ENCODE measurements at regions not wholly inside any gene's neighbourhood (a gene's known extent, or its start where the extent isn't known, plus 50 kb on each side); places are given as distances from the start of the nearest gene placed in this dataset.
"Not testable (repeated sequence)": the region's sequence is repeated elsewhere in the genome, so short reads cannot be mapped to it uniquely, and the experiment has no call there.

GRCh38 chr17:77610972-77611521, 347.5 kb upstream of the TNRC6C start:
- no peak for DNase-seq

GRCh38 chr17:77611791-77612502, 346.6 kb upstream of the TNRC6C start:
- no peak for DNase-seq

GRCh38 chr17:77613218-77613617, 345.3 kb upstream of the TNRC6C start:
- DNase-seq = no peak

- no peak for DNase-seq
These were observed 344.9 kb upstream of the TNRC6C start for GRCh38 chr17:77613627-77614026.

GRCh38 chr17:77615703-77616253, 342.7 kb upstream of the TNRC6C start:
- no peak for DNase-seq

- no peak for DNase-seq
These were observed 342.2 kb upstream of the TNRC6C start for GRCh38 chr17:77616254-77616731.

- no peak for DNase-seq
These were observed 341.0 kb upstream of the TNRC6C start for GRCh38 chr17:77617516-77617915.

GRCh38 chr17:77618173-77618572, 340.3 kb upstream of the TNRC6C start:
- no peak for DNase-seq

GRCh38 chr17:77618731-77619130, 339.8 kb upstream of the TNRC6C start:
- DNase-seq = no peak

- no peak for DNase-seq
These were observed 339.2 kb upstream of the TNRC6C start for GRCh38 chr17:77619326-77619725.

GRCh38 chr17:77619851-77620250, 338.7 kb upstream of the TNRC6C start:
- no peak for DNase-seq

- DNase-seq = no peak
These were observed 338.2 kb upstream of the TNRC6C start for GRCh38 chr17:77620282-77620681.

- not testable (repeated sequence) for DNase-seq
These were observed 336.4 kb upstream of the TNRC6C start for GRCh38 chr17:77622084-77622483.

GRCh38 chr17:77622647-77623046, 335.9 kb upstream of the TNRC6C start:
- no peak for DNase-seq

- not testable (repeated sequence) for DNase-seq
These were observed 335.2 kb upstream of the TNRC6C start for GRCh38 chr17:77623321-77623720.

GRCh38 chr17:77628035-77628434, 330.5 kb upstream of the TNRC6C start:
- no peak for DNase-seq

- DNase-seq = not testable (repeated sequence)
These were observed 329.2 kb upstream of the TNRC6C start for GRCh38 chr17:77629284-77629683.

- DNase-seq = no peak
These were observed 327.2 kb upstream of the TNRC6C start for GRCh38 chr17:77631307-77631706.

- no peak for DNase-seq
These were observed 325.9 kb upstream of the TNRC6C start for GRCh38 chr17:77632619-77633018.

GRCh38 chr17:77634710-77635109, 323.8 kb upstream of the TNRC6C start:
- no peak for DNase-seq

- no peak for DNase-seq
These were observed 323.3 kb upstream of the TNRC6C start for GRCh38 chr17:77635176-77635575.

- DNase-seq = not testable (repeated sequence)
These were observed 322.7 kb upstream of the TNRC6C start for GRCh38 chr17:77635785-77636184.

GRCh38 chr17:77636835-77637817, 321.4 kb upstream of the TNRC6C start:
- DNase-seq = no peak
